ENCODE measurements at regions not wholly inside any gene's neighbourhood (a gene's known extent, or its start where the extent isn't known, plus 50 kb on each side); places are given as distances from the start of the nearest gene placed in this dataset.

DNA sequence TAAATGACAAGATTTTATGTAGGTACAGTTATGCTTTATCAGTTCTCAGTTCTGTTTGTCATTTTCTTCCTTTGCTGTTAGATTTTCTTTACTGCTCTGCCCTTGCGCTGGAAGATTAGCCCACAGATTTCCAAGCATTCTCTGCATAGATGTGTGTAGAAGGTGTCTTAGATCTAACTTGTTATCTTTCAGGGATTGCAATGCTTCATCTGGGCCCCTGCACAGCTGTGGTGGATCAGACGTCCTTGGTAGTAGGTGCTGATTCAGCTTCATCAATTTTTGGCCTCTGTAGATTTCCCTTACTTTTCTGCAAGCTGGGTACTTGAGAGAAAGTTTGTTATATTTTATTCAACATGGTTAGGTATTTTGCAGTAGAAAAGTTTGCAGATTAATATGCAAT lies 115.3 kb upstream of the LINC00305 start:
- no peak overlapping the region for H4K8ac ChIP-seq (replicated peaks; ENCODE audit: insufficient read length, low read depth, low read length)
- H2BK5ac ChIP-seq (ENCODE audit: insufficient read length, low read length) = no peak overlapping the region
- peaks cover 8 to 14% of the 10 kb centered on the region in 2 experiments; a peak in 4 of 5 replicates for H3K9me3 Mint-ChIP-seq
- no peak overlapping the region for H4K5ac ChIP-seq (ENCODE audit: insufficient read length, low read depth, low read length)
- no peak overlapping the region for H3K4me2 ChIP-seq (ENCODE audit: insufficient read depth, insufficient read length, low read length)
- peak overlapping the region in 1 of 3 experiments; percentile 85; a peak in 2 of 7 replicates for H3K27ac Mint-ChIP-seq
- H2BK120ac ChIP-seq (ENCODE audit: low read depth, low read length, poor library complexity, severe bottlenecking) = no peak overlapping the region
- H3K56ac ChIP-seq (ENCODE audit: insufficient read length, low read depth, low read length) = no peak overlapping the region
- no peaks in the 10 kb centered on the region; the same call in 1 of the 2 replicates for H3K4me1 ChIP-seq (ENCODE audit: insufficient read depth, low read length)
- no peak overlapping the region for H3K18ac ChIP-seq (ENCODE audit: insufficient read length, low read depth, low read length)
- H3K27ac ChIP-seq (ENCODE audit: insufficient read length, low read depth, low read length) = no peak overlapping the region
- H3K23ac ChIP-seq (ENCODE audit: insufficient read length, low read depth, low read length) = no peak overlapping the region
- no peaks in the 10 kb centered on the region for H3K27me3 ChIP-seq (ENCODE audit: insufficient read depth, low read length)
- no peaks in the 10 kb centered on the region for H3K79me1 ChIP-seq (ENCODE audit: insufficient read depth, low read depth, low read length, poor library complexity, severe bottlenecking)
- no peak overlapping the region for H3T11ph ChIP-seq (ENCODE audit: low read length)
- no peak overlapping the region for H2BK15ac ChIP-seq (ENCODE audit: low read depth, low read length)
- no peaks in the 10 kb centered on the region for H3K27me3 Mint-ChIP-seq (ENCODE audit: low read depth)
- no peak overlapping the region for H3K4ac ChIP-seq (ENCODE audit: low read depth, low read length)
- H3K9ac ChIP-seq (ENCODE audit: extremely low read depth, insufficient read length, low read length) = no peak overlapping the region
- TF ChIP-seq, protein P1, sequence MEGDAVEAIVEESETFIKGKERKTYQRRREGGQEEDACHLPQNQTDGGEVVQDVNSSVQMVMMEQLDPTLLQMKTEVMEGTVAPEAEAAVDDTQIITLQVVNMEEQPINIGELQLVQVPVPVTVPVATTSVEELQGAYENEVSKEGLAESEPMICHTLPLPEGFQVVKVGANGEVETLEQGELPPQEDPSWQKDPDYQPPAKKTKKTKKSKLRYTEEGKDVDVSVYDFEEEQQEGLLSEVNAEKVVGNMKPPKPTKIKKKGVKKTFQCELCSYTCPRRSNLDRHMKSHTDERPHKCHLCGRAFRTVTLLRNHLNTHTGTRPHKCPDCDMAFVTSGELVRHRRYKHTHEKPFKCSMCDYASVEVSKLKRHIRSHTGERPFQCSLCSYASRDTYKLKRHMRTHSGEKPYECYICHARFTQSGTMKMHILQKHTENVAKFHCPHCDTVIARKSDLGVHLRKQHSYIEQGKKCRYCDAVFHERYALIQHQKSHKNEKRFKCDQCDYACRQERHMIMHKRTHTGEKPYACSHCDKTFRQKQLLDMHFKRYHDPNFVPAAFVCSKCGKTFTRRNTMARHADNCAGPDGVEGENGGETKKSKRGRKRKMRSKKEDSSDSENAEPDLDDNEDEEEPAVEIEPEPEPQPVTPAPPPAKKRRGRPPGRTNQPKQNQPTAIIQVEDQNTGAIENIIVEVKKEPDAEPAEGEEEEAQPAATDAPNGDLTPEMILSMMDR (conservative IDR thresholded peaks at IDR 0.05) = no peak
- no peak overlapping the region for H3K14ac ChIP-seq (ENCODE audit: insufficient read depth, low read length)
- no peaks in the 10 kb centered on the region for H3K9me3 ChIP-seq (ENCODE audit: control insufficient read depth, low read depth, low read length)
- no peak overlapping the region for H2AK5ac ChIP-seq (ENCODE audit: insufficient read length, low read length)
- DNase-seq = no peak
- no peak overlapping the region for H3K4me3 Mint-ChIP-seq
- H4K20me1 ChIP-seq (ENCODE audit: control insufficient read depth, insufficient read depth, insufficient read length) = no peaks in the 10 kb centered on the region
- no peaks in the 10 kb centered on the region for H3K79me2 ChIP-seq (ENCODE audit: insufficient read depth, low read length)
- H3K4me1 Mint-ChIP-seq = peaks cover 17 to 23% of the 10 kb centered on the region in 2 experiments
- H2AFZ ChIP-seq (ENCODE audit: low read length) = no peak overlapping the region
- peaks cover 1 to 11% (median 7%) of the 10 kb centered on the region in 3 experiments; a peak in 5 of 7 replicates for H3K36me3 Mint-ChIP-seq (ENCODE audit: insufficient read depth in 1 of 3, low read depth in 3 of 3)
- no peak overlapping the region for H2BK20ac ChIP-seq (ENCODE audit: low read depth, low read length, poor library complexity, severe bottlenecking)
- WGBS (ENCODE audit: extremely low coverage, insufficient read length, low lambda C conversion rate) = no CpG with 5 or more reads among the region's 2 CpGs
- no peak overlapping the region for H2BK12ac ChIP-seq (ENCODE audit: insufficient read length, low read depth, low read length)
- no peaks in the 10 kb centered on the region for H3K23me2 ChIP-seq (ENCODE audit: insufficient read length, low read depth, low read length, poor library complexity, severe bottlenecking)
- no peak overlapping the region for H4K91ac ChIP-seq (ENCODE audit: insufficient read length, low read depth, low read length)
